GM12864 (cell line): ENCODE measurements at regions not wholly inside any gene's neighbourhood (a gene's known extent, or its start where the extent isn't known, plus 50 kb on each side); places are given as distances from the start of the nearest gene placed in this dataset.

Source experiments
- DNase-seq: peaks from one replicate; pipeline ENCODE4 v3.0.0-alpha.2; 2011; ENCODE audit warnings: low read depth
- H3K4me3 ChIP-seq: 2 replicates; pipeline ENCODE4 v1.5.1; 2011; ENCODE audit warnings: mild to moderate bottlenecking, low read depth, low read length, control low read depth
- CTCF ChIP-seq: IDR thresholded peaks from 2 replicates; pipeline ENCODE4 v1.5.1; 2011; ENCODE audit warnings: low read depth, mild to moderate bottlenecking, moderate library complexity, low read length, control low read depth, inconsistent platforms; ENCODE audit errors: missing control alignments

GRCh38 chr15:61612111-61612510, 383.0 kb upstream of the RORA start:
- no peak for TF ChIP-seq CTCF
- DNase-seq: no peak

GRCh38 chr15:61605343-61605742, 376.2 kb upstream of the RORA start:
- no peak for TF ChIP-seq CTCF
- no peak for DNase-seq
- H3K4me3 ChIP-seq: no peak overlapping the region

More at GRCh38 chr15:61612111-61612510, 383.0 kb upstream of the RORA start:
- no peak overlapping the region for H3K4me3 ChIP-seq

DNA sequence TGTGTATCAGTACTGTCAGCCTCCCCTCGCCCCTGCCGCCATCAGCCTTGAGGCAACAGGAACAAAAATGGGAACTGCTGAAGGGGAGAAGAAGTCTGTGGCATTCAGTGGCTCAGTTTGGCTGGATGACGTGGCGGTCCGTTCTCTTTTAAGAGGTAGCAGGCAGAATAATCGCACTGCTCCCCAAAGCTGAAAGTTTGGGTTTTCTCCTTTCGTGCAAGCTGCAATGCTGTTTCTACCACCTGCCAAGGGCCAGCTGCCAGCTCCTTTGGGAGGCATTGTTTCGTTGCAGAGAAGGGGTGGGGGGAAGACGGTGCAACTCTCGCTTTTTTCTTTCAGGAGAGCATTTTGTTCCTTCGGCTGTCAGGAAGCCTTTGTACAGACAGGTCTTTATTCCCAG, 369.6 kb upstream of the RORA start:
- no peak for DNase-seq
- no peak overlapping the region for H3K4me3 ChIP-seq
- no peak for TF ChIP-seq CTCF

DNA sequence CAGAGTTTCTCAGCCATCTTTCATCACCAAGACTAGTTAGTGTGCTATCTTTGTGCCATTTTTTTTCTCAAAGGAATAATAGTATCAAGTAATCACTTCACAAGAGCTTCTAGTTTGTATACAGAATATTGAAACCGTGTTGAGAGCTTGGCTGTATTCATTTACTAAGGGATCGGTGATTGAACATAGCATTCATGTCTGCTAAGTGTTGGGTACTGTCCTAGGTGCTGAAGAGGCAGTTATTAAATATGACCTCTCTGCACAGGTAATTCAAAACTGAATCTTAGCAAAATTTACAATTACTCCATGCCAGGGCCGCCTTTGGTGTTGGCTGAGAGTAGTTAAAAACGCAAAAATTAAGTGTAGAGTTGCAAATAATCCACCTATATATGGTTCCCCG, 355.3 kb upstream of the RORA start:
- DNase-seq: no peak
- TF ChIP-seq CTCF: no peak
- H3K4me3 ChIP-seq: no peak overlapping the region

- no peak for TF ChIP-seq CTCF
- DNase-seq: no peak
- no peak overlapping the region for H3K4me3 ChIP-seq
These were observed 353.0 kb upstream of the RORA start for GRCh38 chr15:61582092-61582491.

DNA sequence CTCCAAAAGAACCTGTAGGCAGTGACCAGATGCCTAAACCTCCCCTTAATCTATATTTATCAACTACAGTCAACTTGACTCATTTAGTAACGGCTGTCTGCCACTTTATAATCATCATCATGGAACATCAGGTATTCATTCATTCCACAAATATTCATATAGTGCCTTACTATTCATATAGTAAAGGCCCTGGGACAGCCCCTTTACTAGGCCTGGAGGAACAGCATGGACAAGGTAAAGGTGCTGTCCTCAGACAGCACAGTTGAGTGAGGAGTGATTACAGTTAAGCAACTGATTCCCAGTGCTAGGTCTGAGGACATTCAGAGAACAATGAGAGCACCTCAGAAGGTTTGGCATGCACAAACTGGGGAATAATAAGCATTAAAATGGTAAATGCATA, 346.5 kb upstream of the RORA start:
- no peak for DNase-seq
- TF ChIP-seq CTCF: no peak
- no peak overlapping the region for H3K4me3 ChIP-seq

DNA sequence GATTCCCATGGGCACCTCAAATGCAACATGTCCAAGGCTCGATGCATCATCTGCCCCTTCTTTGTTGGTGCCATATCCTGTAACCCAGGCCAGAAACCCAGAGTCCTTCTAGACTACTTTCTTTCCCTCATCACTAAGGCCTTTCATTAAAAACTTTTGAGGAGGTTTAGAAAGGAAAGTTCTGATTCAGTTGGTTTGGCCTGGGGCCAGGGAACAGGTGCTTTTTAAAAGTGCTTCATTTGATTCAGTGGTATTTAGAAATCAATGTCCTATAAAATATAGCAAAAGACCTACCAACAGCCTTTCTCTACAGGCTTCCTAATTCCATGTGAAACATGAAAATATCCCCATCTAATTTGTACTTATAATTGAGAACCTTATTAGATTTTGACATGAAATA, 341.9 kb upstream of the RORA start:
- DNase-seq: no peak
- TF ChIP-seq CTCF: no peak
- H3K4me3 ChIP-seq: no peak overlapping the region
